ENCODE measurements at regions not wholly inside any gene's neighbourhood (a gene's known extent, or its start where the extent isn't known, plus 50 kb on each side); places are given as distances from the start of the nearest gene placed in this dataset.

DNA sequence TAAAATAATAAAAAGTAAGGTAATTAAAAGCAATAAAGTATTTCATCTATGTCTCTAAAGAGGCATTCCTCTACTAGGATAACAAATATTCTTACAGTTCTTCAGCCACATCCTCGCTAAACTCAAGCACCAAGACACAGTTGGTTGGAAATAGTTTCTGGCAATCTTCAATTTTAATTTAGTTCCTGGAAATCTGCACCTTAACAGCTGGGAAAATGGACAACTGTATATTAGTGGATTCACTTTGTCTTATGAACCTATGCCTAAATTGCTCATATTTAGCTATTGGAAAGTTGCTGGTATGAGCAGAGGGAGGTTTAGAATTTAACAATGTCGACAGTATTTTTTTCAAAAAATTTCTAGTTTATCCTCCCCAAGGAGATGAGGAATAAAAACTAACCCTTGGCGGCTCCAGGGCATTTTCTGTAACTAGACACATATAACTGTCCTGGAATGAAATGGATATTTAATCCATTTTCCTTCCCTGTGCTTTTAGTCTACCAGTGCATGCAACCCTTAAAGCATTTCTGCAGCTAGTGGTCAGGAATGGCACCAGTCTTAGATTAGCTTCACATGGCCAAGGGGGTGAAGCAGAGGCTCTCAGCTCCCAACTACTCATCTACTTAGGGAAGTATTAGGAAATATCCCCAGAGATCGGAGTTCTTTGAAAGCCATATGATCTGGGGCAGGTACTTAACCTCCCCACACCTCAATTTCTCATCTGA is 290.0 kb upstream of the THBS1 start:
- H3K79me2 ChIP-seq (ENCODE audit: control insufficient read depth, insufficient read depth, low read length) = no peaks in the 10 kb centered on the region
- no peak overlapping the region for H3K4me2 ChIP-seq (ENCODE audit: insufficient read depth, low read length)
- H2AFZ ChIP-seq (ENCODE audit: low read depth, low read length) = no peak overlapping the region
- H3K9ac ChIP-seq (replicated peaks; ENCODE audit: extremely low read depth, insufficient read depth, low read length) = no peak overlapping the region
- DNase-seq (ENCODE audit: low read depth, low spot score) (no peak), FAIRE-seq (no peak)
- H3K27me3 ChIP-seq (ENCODE audit: control insufficient read depth in 2 of 2, insufficient read depth in 2 of 2, low read length in 2 of 2) = no peaks in the 10 kb centered on the region
- no peaks in the 10 kb centered on the region for H3K9me1 ChIP-seq (replicated peaks; ENCODE audit: control insufficient read depth, extremely low read depth, insufficient read depth, low read length)
- no TSS peak for BruUV-seq (replicated peaks)
- H3K4me1 ChIP-seq (ENCODE audit: control insufficient read depth, extremely low read depth, insufficient read depth, low read length) = peaks cover 26% of the 10 kb centered on the region
- no peak overlapping the region for H3K4me3 ChIP-seq (replicated peaks in 1 of 3; ENCODE audit: insufficient read depth in 1 of 3, low read depth in 1 of 3, low read length in 3 of 3)
- no peaks in the 10 kb centered on the region for H3K9me3 ChIP-seq (replicated peaks; ENCODE audit: control insufficient read depth, insufficient read depth, low read length)
- TF ChIP-seq, protein P1, sequence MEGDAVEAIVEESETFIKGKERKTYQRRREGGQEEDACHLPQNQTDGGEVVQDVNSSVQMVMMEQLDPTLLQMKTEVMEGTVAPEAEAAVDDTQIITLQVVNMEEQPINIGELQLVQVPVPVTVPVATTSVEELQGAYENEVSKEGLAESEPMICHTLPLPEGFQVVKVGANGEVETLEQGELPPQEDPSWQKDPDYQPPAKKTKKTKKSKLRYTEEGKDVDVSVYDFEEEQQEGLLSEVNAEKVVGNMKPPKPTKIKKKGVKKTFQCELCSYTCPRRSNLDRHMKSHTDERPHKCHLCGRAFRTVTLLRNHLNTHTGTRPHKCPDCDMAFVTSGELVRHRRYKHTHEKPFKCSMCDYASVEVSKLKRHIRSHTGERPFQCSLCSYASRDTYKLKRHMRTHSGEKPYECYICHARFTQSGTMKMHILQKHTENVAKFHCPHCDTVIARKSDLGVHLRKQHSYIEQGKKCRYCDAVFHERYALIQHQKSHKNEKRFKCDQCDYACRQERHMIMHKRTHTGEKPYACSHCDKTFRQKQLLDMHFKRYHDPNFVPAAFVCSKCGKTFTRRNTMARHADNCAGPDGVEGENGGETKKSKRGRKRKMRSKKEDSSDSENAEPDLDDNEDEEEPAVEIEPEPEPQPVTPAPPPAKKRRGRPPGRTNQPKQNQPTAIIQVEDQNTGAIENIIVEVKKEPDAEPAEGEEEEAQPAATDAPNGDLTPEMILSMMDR (IDR thresholded peaks at IDR 0.05; ENCODE audit: extremely low read depth in 1 of 2, insufficient read depth in 1 of 2, low read depth in 1 of 2, low read length in 2 of 2) = no peak
- TF ChIP-seq, protein P2, sequence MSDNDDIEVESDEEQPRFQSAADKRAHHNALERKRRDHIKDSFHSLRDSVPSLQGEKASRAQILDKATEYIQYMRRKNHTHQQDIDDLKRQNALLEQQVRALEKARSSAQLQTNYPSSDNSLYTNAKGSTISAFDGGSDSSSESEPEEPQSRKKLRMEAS (IDR thresholded peaks at IDR 0.05; ENCODE audit: insufficient read depth, insufficient read length) = no peak
- TF ChIP-seq JUN (IDR thresholded peaks at IDR 0.05; ENCODE audit: borderline replicate concordance, insufficient read depth, insufficient read length, low read depth) = no peak
- no peak for TF ChIP-seq FOS (IDR thresholded peaks at IDR 0.05; ENCODE audit: borderline replicate concordance, insufficient read depth, low read length)
- TF ChIP-seq POLR2A (IDR thresholded peaks at IDR 0.05; ENCODE audit: low read depth, low read length) = no peak
- TF ChIP-seq MYC (IDR thresholded peaks at IDR 0.05; ENCODE audit: low read depth, low read length) = no peak
- no peak for TF ChIP-seq POLR2AphosphoS5 (IDR thresholded peaks at IDR 0.05; ENCODE audit: insufficient read depth, low read depth, low read length)
- TF ChIP-seq GATA2 (IDR thresholded peaks at IDR 0.05; ENCODE audit: insufficient read depth, insufficient read length, low read depth, low read length) = no peak
- no peak for TF ChIP-seq EZH2 (IDR thresholded peaks at IDR 0.05; ENCODE audit: borderline replicate concordance, low read depth, low read length, severe bottlenecking)
- POLR2A ChIA-PET = no interaction called here
- H3K36me3 ChIP-seq (ENCODE audit: control insufficient read depth in 2 of 2, extremely low read depth in 1 of 2, insufficient read depth in 2 of 2, low read length in 2 of 2) = no peaks in the 10 kb centered on the region
- dilution Hi-C loops (cut with MboI; ENCODE audit: extremely low pct_ligation_motif_present, low sequenced_read_pairs) = no loop called here
- no peak overlapping the region for H3K27ac ChIP-seq (ENCODE audit: insufficient read depth, low read depth, low read length)
- no peaks in the 10 kb centered on the region for H4K20me1 ChIP-seq (replicated peaks; ENCODE audit: control insufficient read depth, extremely low read depth, insufficient read depth, low read length)
- intact Hi-C loops (cut with micrococcal nuclease) = no loop called here
- CTCF ChIA-PET = no interaction called here

Measured in endothelial cell of umbilical vein (primary cell).